ENCODE measurements at regions not wholly inside any gene's neighbourhood (a gene's known extent, or its start where the extent isn't known, plus 50 kb on each side); places are given as distances from the start of the nearest gene placed in this dataset.
A peak's percentile ranks its signal among the peaks of the same experiment; 100 is the strongest.

DNA sequence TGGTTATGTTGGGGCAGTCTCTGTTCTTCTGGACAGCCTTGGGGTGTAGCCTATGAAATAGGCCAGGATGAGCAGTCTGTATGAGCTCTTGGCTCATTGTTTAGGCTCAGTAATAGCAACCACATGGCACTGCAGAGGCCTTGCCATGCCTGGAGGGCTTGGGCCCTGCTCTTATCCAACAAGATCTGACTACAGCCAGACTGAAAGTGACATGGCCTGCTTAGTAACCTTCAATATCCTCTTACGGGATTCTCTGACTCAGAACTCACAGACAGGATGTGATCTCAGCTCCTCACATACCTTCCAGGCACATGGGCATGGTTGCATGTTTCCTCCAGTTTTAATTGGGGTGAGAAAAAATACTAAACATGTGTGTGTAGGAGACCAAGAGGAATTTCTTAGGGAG, 289.3 kb downstream of the PTEN start:
- Mint-ChIP-seq H3K4me3 (ENCODE audit: low read depth, unreplicated experiment) (no peak overlapping the region), H3K27me3 (ENCODE audit: unreplicated experiment) (no peaks in the 10 kb centered on the region), H3K9me3 (ENCODE audit: low read depth, unreplicated experiment) (peaks cover 3% of the 10 kb centered on the region), H3K4me1 (ENCODE audit: low read depth, unreplicated experiment) (peaks cover 12% of the 10 kb centered on the region), H3K36me3 (ENCODE audit: insufficient read depth, unreplicated experiment) (no peaks in the 10 kb centered on the region), H3K27ac (ENCODE audit: unreplicated experiment) (no peak overlapping the region)
- CTCF ChIA-PET: interaction anchor here (0.7 kb wide), 1 partner anchor 31 kb away, joined by 3 read pairs; no protein-coding TSS in a partner anchor
- DNase-seq: peak; percentile 15
- no TSS peak for BruUV-seq (replicated peaks)
- TF ChIP-seq, protein P1, sequence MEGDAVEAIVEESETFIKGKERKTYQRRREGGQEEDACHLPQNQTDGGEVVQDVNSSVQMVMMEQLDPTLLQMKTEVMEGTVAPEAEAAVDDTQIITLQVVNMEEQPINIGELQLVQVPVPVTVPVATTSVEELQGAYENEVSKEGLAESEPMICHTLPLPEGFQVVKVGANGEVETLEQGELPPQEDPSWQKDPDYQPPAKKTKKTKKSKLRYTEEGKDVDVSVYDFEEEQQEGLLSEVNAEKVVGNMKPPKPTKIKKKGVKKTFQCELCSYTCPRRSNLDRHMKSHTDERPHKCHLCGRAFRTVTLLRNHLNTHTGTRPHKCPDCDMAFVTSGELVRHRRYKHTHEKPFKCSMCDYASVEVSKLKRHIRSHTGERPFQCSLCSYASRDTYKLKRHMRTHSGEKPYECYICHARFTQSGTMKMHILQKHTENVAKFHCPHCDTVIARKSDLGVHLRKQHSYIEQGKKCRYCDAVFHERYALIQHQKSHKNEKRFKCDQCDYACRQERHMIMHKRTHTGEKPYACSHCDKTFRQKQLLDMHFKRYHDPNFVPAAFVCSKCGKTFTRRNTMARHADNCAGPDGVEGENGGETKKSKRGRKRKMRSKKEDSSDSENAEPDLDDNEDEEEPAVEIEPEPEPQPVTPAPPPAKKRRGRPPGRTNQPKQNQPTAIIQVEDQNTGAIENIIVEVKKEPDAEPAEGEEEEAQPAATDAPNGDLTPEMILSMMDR (IDR thresholded peaks at IDR 0.05; ENCODE audit: unreplicated experiment): no peak
- intact Hi-C loops (cut with micrococcal nuclease; ENCODE audit: unreplicated experiment): no loop called here

DNA sequence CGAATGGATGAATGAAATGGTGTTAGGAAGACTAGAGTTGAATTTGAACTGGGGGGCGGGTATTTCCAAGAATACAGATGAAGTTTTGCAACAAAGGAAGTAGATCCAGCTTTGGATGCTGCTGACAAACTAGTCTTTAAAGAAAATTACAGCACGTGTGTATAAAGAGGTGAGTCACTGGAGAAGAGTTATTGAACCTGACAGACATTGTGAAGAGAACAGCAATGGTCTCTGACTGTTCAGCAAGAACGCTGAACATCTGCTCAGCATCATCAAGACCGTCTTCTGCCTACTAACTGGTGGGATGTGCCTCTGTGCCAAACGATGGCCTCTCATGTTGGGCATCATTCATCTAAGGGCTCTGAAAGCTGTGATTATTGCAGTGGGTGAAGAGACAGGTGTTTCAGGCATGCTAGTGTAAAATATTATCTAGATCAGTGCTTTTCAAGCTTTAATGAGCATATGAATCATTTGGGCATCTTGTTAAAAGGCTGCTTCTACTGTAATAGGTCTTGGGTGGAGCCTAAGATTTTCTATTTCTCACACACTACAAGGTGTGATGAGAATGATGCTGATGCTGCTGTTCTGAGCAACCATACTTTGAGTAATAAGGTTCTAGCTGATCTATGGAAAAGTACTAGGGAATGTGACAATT, 291.3 kb downstream of the PTEN start:
- Mint-ChIP-seq H3K9me3 (ENCODE audit: low read depth, unreplicated experiment) (peaks cover 3% of the 10 kb centered on the region), H3K27ac (ENCODE audit: unreplicated experiment) (no peak overlapping the region), H3K4me1 (ENCODE audit: low read depth, unreplicated experiment) (peaks cover 23% of the 10 kb centered on the region), H3K36me3 (ENCODE audit: insufficient read depth, unreplicated experiment) (no peaks in the 10 kb centered on the region), H3K27me3 (ENCODE audit: unreplicated experiment) (no peaks in the 10 kb centered on the region), H3K4me3 (ENCODE audit: low read depth, unreplicated experiment) (no peak overlapping the region)
- CTCF ChIA-PET: no interaction called here
- no peak for DNase-seq
- TF ChIP-seq, protein P1 (IDR thresholded peaks at IDR 0.05; ENCODE audit: unreplicated experiment): no peak
- intact Hi-C loops (cut with micrococcal nuclease; ENCODE audit: unreplicated experiment): no loop called here
- BruUV-seq (replicated peaks): no TSS peak

DNA sequence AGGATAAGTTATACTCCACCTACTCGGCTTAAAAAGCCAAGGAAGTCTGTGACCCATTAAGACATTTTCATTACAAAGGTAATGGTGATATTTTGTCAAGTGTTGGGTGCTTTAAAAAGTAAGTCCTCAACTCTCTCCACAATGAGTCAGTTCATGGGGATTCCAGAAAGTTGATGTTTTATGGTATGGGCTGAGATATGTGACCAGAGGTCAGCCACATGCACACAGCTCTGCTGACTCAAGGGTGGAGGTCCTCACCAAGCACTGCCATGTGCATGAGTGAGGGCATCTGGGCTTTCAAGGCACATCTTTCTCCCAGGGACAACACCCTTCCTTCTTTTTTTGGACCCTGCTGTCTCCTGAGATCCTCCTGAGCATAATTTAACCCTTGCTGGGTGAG, 292.9 kb downstream of the PTEN start:
- Mint-ChIP-seq H3K27ac (ENCODE audit: unreplicated experiment) (no peak overlapping the region), H3K36me3 (ENCODE audit: insufficient read depth, unreplicated experiment) (no peaks in the 10 kb centered on the region), H3K9me3 (ENCODE audit: low read depth, unreplicated experiment) (peaks cover 3% of the 10 kb centered on the region), H3K4me3 (ENCODE audit: low read depth, unreplicated experiment) (no peak overlapping the region), H3K27me3 (ENCODE audit: unreplicated experiment) (no peaks in the 10 kb centered on the region), H3K4me1 (ENCODE audit: low read depth, unreplicated experiment) (peaks cover 23% of the 10 kb centered on the region)
- no peak for DNase-seq
- intact Hi-C loops (cut with micrococcal nuclease; ENCODE audit: unreplicated experiment): no loop called here
- TF ChIP-seq, protein P1 (IDR thresholded peaks at IDR 0.05; ENCODE audit: unreplicated experiment): no peak
- BruUV-seq (replicated peaks): no TSS peak
- CTCF ChIA-PET: no interaction called here

DNA sequence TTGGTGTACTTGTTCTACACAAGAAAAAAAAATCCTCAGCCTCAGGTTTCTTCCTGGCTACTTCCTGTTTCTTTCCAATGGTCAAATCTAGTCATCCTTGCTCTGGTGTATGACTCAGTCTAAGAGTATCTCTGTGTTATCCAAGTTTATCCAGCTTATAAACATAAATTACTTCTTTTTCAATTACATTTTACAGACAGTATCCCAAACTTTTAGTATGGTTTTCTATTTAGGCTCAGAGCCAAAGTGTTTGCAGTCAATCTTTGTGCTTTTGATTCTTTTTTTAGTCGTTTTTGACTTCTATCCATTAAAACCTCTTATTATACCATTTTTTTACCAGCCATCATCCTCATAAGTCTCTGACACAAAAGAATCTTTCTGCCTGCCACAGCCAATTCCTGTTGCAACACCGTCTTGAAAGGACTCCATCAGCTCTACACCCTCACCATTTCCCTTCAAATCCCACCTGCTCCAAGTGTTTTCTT, 294.6 kb downstream of the PTEN start:
- Mint-ChIP-seq H3K9me3 (ENCODE audit: low read depth, unreplicated experiment) (peaks cover 3% of the 10 kb centered on the region), H3K36me3 (ENCODE audit: insufficient read depth, unreplicated experiment) (no peaks in the 10 kb centered on the region), H3K27me3 (ENCODE audit: unreplicated experiment) (no peaks in the 10 kb centered on the region), H3K27ac (ENCODE audit: unreplicated experiment) (no peak overlapping the region), H3K4me3 (ENCODE audit: low read depth, unreplicated experiment) (no peak overlapping the region), H3K4me1 (ENCODE audit: low read depth, unreplicated experiment) (peaks cover 20% of the 10 kb centered on the region)
- CTCF ChIA-PET: no interaction called here
- DNase-seq: no peak
- TF ChIP-seq, protein P1 (IDR thresholded peaks at IDR 0.05; ENCODE audit: unreplicated experiment): no peak
- intact Hi-C loops (cut with micrococcal nuclease; ENCODE audit: unreplicated experiment): loop anchor here (1.0 kb wide), 1 partner anchor 17 kb away; no protein-coding TSS in a partner anchor
- BruUV-seq (replicated peaks): no TSS peak

All from Calu3 (cell line).